ENCODE measurements at regions not wholly inside any gene's neighbourhood (a gene's known extent, or its start where the extent isn't known, plus 50 kb on each side); places are given as distances from the start of the nearest gene placed in this dataset.
"Not testable (repeated sequence)": the region's sequence is repeated elsewhere in the genome, so short reads cannot be mapped to it uniquely, and the experiment has no call there.

- Histone ChIP-seq H3K36me3 (ENCODE audit: control insufficient read depth in 3 of 3, insufficient read depth in 3 of 3, low read length in 3 of 3) (no peaks in the 10 kb centered on the region), H3K27me3 (ENCODE audit: control insufficient read depth in 3 of 3, insufficient read depth in 3 of 3, low read length in 3 of 3) (no peaks in the 10 kb centered on the region), H3K9me3 (ENCODE audit: control insufficient read depth in 3 of 3, low read length in 3 of 3) (no peaks in the 10 kb centered on the region), H3K4me1 (ENCODE audit: control insufficient read depth in 3 of 3, insufficient read depth in 3 of 3, low read length in 3 of 3) (no peaks in the 10 kb centered on the region), H3K27ac (ENCODE audit: low read depth, low read length) (no peak overlapping the region), H3K9ac (ENCODE audit: low read depth in 1 of 3, low read length in 3 of 3) (no peak overlapping the region), H3K4me3 (ENCODE audit: low read length in 3 of 3) (no peak overlapping the region)
Observed at GRCh38 chr6:51118792-51119191, 300.1 kb downstream of the TFAP2B start.

- Histone ChIP-seq H3K36me3 (ENCODE audit: control insufficient read depth in 3 of 3, insufficient read depth in 3 of 3, low read length in 3 of 3) (no peaks in the 10 kb centered on the region), H3K4me3 (ENCODE audit: low read length in 3 of 3) (no peak overlapping the region), H3K4me1 (ENCODE audit: control insufficient read depth in 3 of 3, insufficient read depth in 3 of 3, low read length in 3 of 3) (no peaks in the 10 kb centered on the region), H3K27ac (ENCODE audit: low read depth, low read length) (no peak overlapping the region), H3K9me3 (ENCODE audit: control insufficient read depth in 3 of 3, low read length in 3 of 3) (no peaks in the 10 kb centered on the region), H3K9ac (ENCODE audit: low read depth in 1 of 3, low read length in 3 of 3) (no peak overlapping the region), H3K27me3 (ENCODE audit: control insufficient read depth in 3 of 3, insufficient read depth in 3 of 3, low read length in 3 of 3) (no peaks in the 10 kb centered on the region)
Observed at GRCh38 chr6:51120016-51120415, 301.3 kb downstream of the TFAP2B start.

- H3K9me3 ChIP-seq (ENCODE audit: control insufficient read depth in 3 of 3, low read length in 3 of 3); H3K36me3 ChIP-seq (ENCODE audit: control insufficient read depth in 3 of 3, insufficient read depth in 3 of 3, low read length in 3 of 3); H3K27me3 ChIP-seq (ENCODE audit: control insufficient read depth in 3 of 3, insufficient read depth in 3 of 3, low read length in 3 of 3); H3K9ac ChIP-seq (ENCODE audit: low read depth in 1 of 3, low read length in 3 of 3); H3K4me1 ChIP-seq (ENCODE audit: control insufficient read depth in 3 of 3, insufficient read depth in 3 of 3, low read length in 3 of 3); H3K4me3 ChIP-seq (ENCODE audit: low read length in 3 of 3); H3K27ac ChIP-seq (ENCODE audit: low read depth, low read length): not testable (repeated sequence)
Observed at GRCh38 chr6:51121380-51121976, 302.8 kb downstream of the TFAP2B start.

- H3K27me3 ChIP-seq (ENCODE audit: control insufficient read depth in 3 of 3, insufficient read depth in 3 of 3, low read length in 3 of 3) = no peaks in the 10 kb centered on the region
- H3K27ac ChIP-seq (ENCODE audit: low read depth, low read length) = no peak overlapping the region
- no peak overlapping the region for H3K9ac ChIP-seq (ENCODE audit: low read depth in 1 of 3, low read length in 3 of 3)
Observed at GRCh38 chr6:51129043-51129442, 310.4 kb downstream of the TFAP2B start.

DNA sequence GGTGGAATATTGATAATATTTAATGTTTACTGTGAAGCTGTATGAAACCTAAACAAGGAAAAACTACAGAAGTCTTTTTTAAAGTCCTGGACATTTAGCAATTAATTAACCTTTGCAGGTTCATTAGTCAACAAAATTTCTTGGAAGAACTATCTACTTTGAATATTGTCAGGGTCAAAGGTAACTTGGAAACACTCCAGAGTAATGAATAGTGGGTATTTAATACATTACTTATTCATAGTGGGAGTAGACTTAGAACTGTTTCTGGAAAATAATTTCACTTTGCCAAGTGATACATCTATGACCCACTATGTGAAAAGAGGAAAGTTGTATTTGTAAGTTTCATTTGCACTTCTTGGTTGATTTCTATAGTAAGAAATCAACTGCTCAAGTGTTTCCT, 319.1 kb downstream of the TFAP2B start:
- Histone ChIP-seq H3K27me3 (ENCODE audit: control insufficient read depth in 3 of 3, insufficient read depth in 3 of 3, low read length in 3 of 3) (no peaks in the 10 kb centered on the region), H3K9me3 (ENCODE audit: control insufficient read depth in 3 of 3, low read length in 3 of 3) (no peaks in the 10 kb centered on the region), H3K27ac (ENCODE audit: low read depth, low read length) (no peak overlapping the region)

More at GRCh38 chr6:51129043-51129442, 310.4 kb downstream of the TFAP2B start:
- no peaks in the 10 kb centered on the region for H3K9me3 ChIP-seq (ENCODE audit: control insufficient read depth in 3 of 3, low read length in 3 of 3)
- no peaks in the 10 kb centered on the region for H3K4me1 ChIP-seq (ENCODE audit: control insufficient read depth in 3 of 3, insufficient read depth in 3 of 3, low read length in 3 of 3)
- H3K36me3 ChIP-seq (ENCODE audit: control insufficient read depth in 3 of 3, insufficient read depth in 3 of 3, low read length in 3 of 3) = no peaks in the 10 kb centered on the region
- H3K4me3 ChIP-seq (ENCODE audit: low read length in 3 of 3) = no peak overlapping the region

GRCh38 chr6:51139950-51140385, 321.3 kb downstream of the TFAP2B start:
- Histone ChIP-seq H3K9me3 (ENCODE audit: control insufficient read depth in 3 of 3, low read length in 3 of 3) (no peaks in the 10 kb centered on the region), H3K4me3 (ENCODE audit: low read length in 3 of 3) (no peak overlapping the region), H3K36me3 (ENCODE audit: control insufficient read depth in 3 of 3, insufficient read depth in 3 of 3, low read length in 3 of 3) (no peaks in the 10 kb centered on the region), H3K27me3 (ENCODE audit: control insufficient read depth in 3 of 3, insufficient read depth in 3 of 3, low read length in 3 of 3) (no peaks in the 10 kb centered on the region), H3K27ac (ENCODE audit: low read depth, low read length) (no peak overlapping the region), H3K4me1 (ENCODE audit: control insufficient read depth in 3 of 3, insufficient read depth in 3 of 3, low read length in 3 of 3) (no peaks in the 10 kb centered on the region), H3K9ac (ENCODE audit: low read depth in 1 of 3, low read length in 3 of 3) (no peak overlapping the region)

More for the DNA sequence above, 319.1 kb downstream of the TFAP2B start:
- H3K9ac ChIP-seq (ENCODE audit: low read depth in 1 of 3, low read length in 3 of 3) = no peak overlapping the region
- H3K4me1 ChIP-seq (ENCODE audit: control insufficient read depth in 3 of 3, insufficient read depth in 3 of 3, low read length in 3 of 3) = no peaks in the 10 kb centered on the region
- no peak overlapping the region for H3K4me3 ChIP-seq (ENCODE audit: low read length in 3 of 3)
- no peaks in the 10 kb centered on the region for H3K36me3 ChIP-seq (ENCODE audit: control insufficient read depth in 3 of 3, insufficient read depth in 3 of 3, low read length in 3 of 3)

GRCh38 chr6:51141080-51141479, 322.4 kb downstream of the TFAP2B start:
- no peaks in the 10 kb centered on the region for H3K9me3 ChIP-seq (ENCODE audit: control insufficient read depth in 3 of 3, low read length in 3 of 3)
- H3K4me1 ChIP-seq (ENCODE audit: control insufficient read depth in 3 of 3, insufficient read depth in 3 of 3, low read length in 3 of 3) = no peaks in the 10 kb centered on the region
- no peaks in the 10 kb centered on the region for H3K36me3 ChIP-seq (ENCODE audit: control insufficient read depth in 3 of 3, insufficient read depth in 3 of 3, low read length in 3 of 3)
- no peak overlapping the region for H3K27ac ChIP-seq (ENCODE audit: low read depth, low read length)
- H3K9ac ChIP-seq (ENCODE audit: low read depth in 1 of 3, low read length in 3 of 3) = no peak overlapping the region
- H3K27me3 ChIP-seq (ENCODE audit: control insufficient read depth in 3 of 3, insufficient read depth in 3 of 3, low read length in 3 of 3) = no peaks in the 10 kb centered on the region
- H3K4me3 ChIP-seq (ENCODE audit: low read length in 3 of 3) = no peak overlapping the region

DNA sequence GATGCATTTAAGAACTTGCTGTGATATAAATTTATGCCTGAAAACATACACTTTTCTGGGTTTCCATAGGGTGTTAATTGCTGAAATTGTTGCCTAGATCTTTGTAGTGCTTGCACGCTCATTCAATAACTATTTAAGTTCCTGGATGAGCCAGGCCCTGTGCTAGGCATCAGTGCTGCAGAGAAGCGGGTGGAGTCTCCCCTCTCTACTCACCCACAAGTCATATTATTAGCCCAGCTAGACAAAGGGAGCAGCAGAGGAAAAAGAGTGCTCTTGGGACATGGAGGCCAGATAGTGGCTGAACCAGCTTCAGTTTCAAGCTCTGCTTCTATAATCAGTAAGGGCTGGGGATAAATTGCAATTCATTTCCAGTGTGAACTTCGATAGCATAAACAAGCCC, 329.1 kb downstream of the TFAP2B start:
- H3K27me3 ChIP-seq (ENCODE audit: control insufficient read depth in 3 of 3, insufficient read depth in 3 of 3, low read length in 3 of 3) = no peaks in the 10 kb centered on the region
- no peaks in the 10 kb centered on the region for H3K4me1 ChIP-seq (ENCODE audit: control insufficient read depth in 3 of 3, insufficient read depth in 3 of 3, low read length in 3 of 3)
- no peak overlapping the region for H3K9ac ChIP-seq (ENCODE audit: low read depth in 1 of 3, low read length in 3 of 3)
- no peak overlapping the region for H3K4me3 ChIP-seq (ENCODE audit: low read length in 3 of 3)
- no peak overlapping the region for H3K27ac ChIP-seq (ENCODE audit: low read depth, low read length)
- no peaks in the 10 kb centered on the region for H3K36me3 ChIP-seq (ENCODE audit: control insufficient read depth in 3 of 3, insufficient read depth in 3 of 3, low read length in 3 of 3)
- H3K9me3 ChIP-seq (ENCODE audit: control insufficient read depth in 3 of 3, low read length in 3 of 3) = no peaks in the 10 kb centered on the region

- H3K4me3 ChIP-seq (ENCODE audit: low read length in 3 of 3) = no peak overlapping the region
- no peak overlapping the region for H3K27ac ChIP-seq (ENCODE audit: low read depth, low read length)
- H3K36me3 ChIP-seq (ENCODE audit: control insufficient read depth in 3 of 3, insufficient read depth in 3 of 3, low read length in 3 of 3) = no peaks in the 10 kb centered on the region
- no peaks in the 10 kb centered on the region for H3K9me3 ChIP-seq (ENCODE audit: control insufficient read depth in 3 of 3, low read length in 3 of 3)
- H3K4me1 ChIP-seq (ENCODE audit: control insufficient read depth in 3 of 3, insufficient read depth in 3 of 3, low read length in 3 of 3) = no peaks in the 10 kb centered on the region
- no peaks in the 10 kb centered on the region for H3K27me3 ChIP-seq (ENCODE audit: control insufficient read depth in 3 of 3, insufficient read depth in 3 of 3, low read length in 3 of 3)
- no peak overlapping the region for H3K9ac ChIP-seq (ENCODE audit: low read depth in 1 of 3, low read length in 3 of 3)
Observed at GRCh38 chr6:51152594-51152993, 333.9 kb downstream of the TFAP2B start.

- Histone ChIP-seq H3K9ac (ENCODE audit: low read depth in 1 of 3, low read length in 3 of 3) (no peak overlapping the region), H3K36me3 (ENCODE audit: control insufficient read depth in 3 of 3, insufficient read depth in 3 of 3, low read length in 3 of 3) (no peaks in the 10 kb centered on the region), H3K4me1 (ENCODE audit: control insufficient read depth in 3 of 3, insufficient read depth in 3 of 3, low read length in 3 of 3) (no peaks in the 10 kb centered on the region), H3K9me3 (ENCODE audit: control insufficient read depth in 3 of 3, low read length in 3 of 3) (no peaks in the 10 kb centered on the region), H3K4me3 (ENCODE audit: low read length in 3 of 3) (no peak overlapping the region), H3K27me3 (ENCODE audit: control insufficient read depth in 3 of 3, insufficient read depth in 3 of 3, low read length in 3 of 3) (no peaks in the 10 kb centered on the region), H3K27ac (ENCODE audit: low read depth, low read length) (no peak overlapping the region)
Observed at GRCh38 chr6:51153109-51153508, 334.4 kb downstream of the TFAP2B start.

DNA sequence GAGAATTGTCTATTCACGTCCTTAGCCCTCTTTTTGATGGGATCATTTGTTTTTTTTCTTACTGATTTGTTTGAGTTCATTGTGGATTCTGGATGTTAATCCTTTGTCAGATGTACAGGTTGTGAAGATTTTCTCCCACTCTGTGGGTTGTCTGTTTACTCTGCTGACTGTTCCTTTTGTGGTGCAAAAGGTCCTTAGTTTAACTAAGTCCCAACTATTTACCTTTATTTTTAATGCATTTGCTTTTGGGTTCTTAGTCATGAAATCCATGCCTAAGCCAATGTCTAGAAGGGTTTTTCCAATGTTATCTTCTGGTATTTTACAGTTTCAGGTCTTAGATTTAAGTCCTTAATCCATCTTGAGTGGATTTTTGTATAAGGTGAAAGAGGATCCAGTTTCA, 336.3 kb downstream of the TFAP2B start:
- not testable (repeated sequence) for H3K9ac ChIP-seq (ENCODE audit: low read depth in 1 of 3, low read length in 3 of 3); H3K4me1 ChIP-seq (ENCODE audit: control insufficient read depth in 3 of 3, insufficient read depth in 3 of 3, low read length in 3 of 3); H3K36me3 ChIP-seq (ENCODE audit: control insufficient read depth in 3 of 3, insufficient read depth in 3 of 3, low read length in 3 of 3); H3K9me3 ChIP-seq (ENCODE audit: control insufficient read depth in 3 of 3, low read length in 3 of 3); H3K27ac ChIP-seq (ENCODE audit: low read depth, low read length); H3K27me3 ChIP-seq (ENCODE audit: control insufficient read depth in 3 of 3, insufficient read depth in 3 of 3, low read length in 3 of 3); H3K4me3 ChIP-seq (ENCODE audit: low read length in 3 of 3)

Data from skeletal muscle tissue (tissue), 3 donors.